CD14-positive monocyte (primary cell): ENCODE measurements at regions not wholly inside any gene's neighbourhood (a gene's known extent, or its start where the extent isn't known, plus 50 kb on each side); places are given as distances from the start of the nearest gene placed in this dataset.

Source experiments
- DNase-seq, 3 donors: peaks; one replicate each; pipeline ENCODE4 v3.0.0-alpha.2; 2011 to 2022
- H2AFZ ChIP-seq: 2 replicates; pipeline ENCODE4 v1.6.0; 2012; ENCODE audit warnings: mild to moderate bottlenecking, low read depth, low read length, inconsistent platforms; ENCODE audit not compliant: insufficient read depth, poor library complexity, severe bottlenecking
- H3K27ac ChIP-seq, 2 donors: 1 replicate in 1 of 2; 2 replicates in 1 of 2; pipeline ENCODE4 v1.5.1; 2012 to 2013; ENCODE audit warnings: low read length in 2 of 2, control low read depth in 1 of 2, inconsistent platforms in 1 of 2, low read depth in 1 of 2, mild to moderate bottlenecking in 1 of 2
- H3K27me3 ChIP-seq, 2 donors: one replicate each; pipeline versions ENCODE4 v1.6.0 to v1.6.1; 2011 to 2013; ENCODE audit warnings: low read length in 2 of 2; ENCODE audit not compliant: control insufficient read depth in 2 of 2, insufficient read depth in 2 of 2
- H3K36me3 ChIP-seq, 2 donors: replicated peaks in 1 of 2; 1 replicate in 1 of 2; 2 replicates in 1 of 2; pipeline versions ENCODE4 v1.5.1 to v1.6.1; 2012 to 2013; ENCODE audit warnings: low read length in 2 of 2, control low read depth in 1 of 2, inconsistent platforms in 1 of 2, mild to moderate bottlenecking in 1 of 2; ENCODE audit not compliant: insufficient read depth in 2 of 2, control insufficient read depth in 1 of 2
- H3K4me1 ChIP-seq, 2 donors: 1 replicate in 1 of 2; 2 replicates in 1 of 2; pipeline versions ENCODE4 v1.5.1 to v1.6.1; 2012 to 2013; ENCODE audit warnings: low read length in 2 of 2, control low read depth in 1 of 2, inconsistent platforms in 1 of 2, mild to moderate bottlenecking in 1 of 2, moderate library complexity in 1 of 2; ENCODE audit not compliant: insufficient read depth in 2 of 2, control insufficient read depth in 1 of 2
- H3K4me2 ChIP-seq: replicated peaks from 2 replicates; pipeline ENCODE3; 2012; ENCODE audit warnings: low read length, moderate library complexity, mild to moderate bottlenecking; ENCODE audit not compliant: poor library complexity, severe bottlenecking; ENCODE audit errors: extremely low read depth
- H3K4me3 ChIP-seq, 3 experiments: fragments of 200-600 bp in 1 of 3; sonication (generic) in 1 of 3; replicated peaks in 1 of 3; 1 replicate in 2 of 3; 2 replicates in 1 of 3; pipeline ENCODE4 v1.5.1; 2011 to 2013; ENCODE audit warnings: low read length in 3 of 3, mild to moderate bottlenecking in 3 of 3, control low read depth in 2 of 3, low read depth in 2 of 3, inconsistent platforms in 1 of 3, moderate library complexity in 1 of 3
- H3K79me2 ChIP-seq: 2 replicates; pipeline ENCODE4 v1.6.0; 2012; ENCODE audit warnings: mild to moderate bottlenecking, control low read depth, inconsistent platforms, low read length, moderate library complexity; ENCODE audit not compliant: insufficient read depth
- H3K9ac ChIP-seq: 2 replicates; pipeline ENCODE4 v1.6.0; 2017; ENCODE audit warnings: low read length, mild to moderate bottlenecking; ENCODE audit not compliant: insufficient read depth, poor library complexity, severe bottlenecking
- H3K9me3 ChIP-seq, 2 donors: replicated peaks in 1 of 2; 1 replicate in 1 of 2; 2 replicates in 1 of 2; pipeline versions ENCODE4 v1.5.1 to v1.6.1; 2012 to 2013; ENCODE audit warnings: low read length in 2 of 2, control low read depth in 1 of 2; ENCODE audit not compliant: control insufficient read depth in 1 of 2, insufficient read depth in 1 of 2
- H4K20me1 ChIP-seq: 2 replicates; pipeline ENCODE4 v1.6.0; 2012; ENCODE audit warnings: mild to moderate bottlenecking, low read length, control low read depth, moderate library complexity; ENCODE audit not compliant: insufficient read depth
- H3K27ac Mint-ChIP-seq, 7 donors: one replicate each; pipeline ENCODE4 v1.8.0; 2020; ENCODE audit warnings: mild to moderate bottlenecking in 7 of 7, mixed read lengths in 7 of 7, moderate library complexity in 6 of 7, inconsistent platforms in 2 of 7
- H3K27me3 Mint-ChIP-seq, 3 donors: one replicate each; pipeline ENCODE4 v1.8.0; 2021 to 2022; ENCODE audit warnings: low read depth in 3 of 3, mild to moderate bottlenecking in 3 of 3, mixed read lengths in 3 of 3, moderate library complexity in 3 of 3, inconsistent platforms in 1 of 3
- H3K36me3 Mint-ChIP-seq, 2 donors: one replicate each; pipeline ENCODE4 v1.8.0; 2020; ENCODE audit warnings: mixed read lengths in 2 of 2, inconsistent platforms in 1 of 2, mild to moderate bottlenecking in 1 of 2
- H3K4me1 Mint-ChIP-seq: one replicate; pipeline ENCODE4 v1.8.0; 2020; ENCODE audit warnings: mild to moderate bottlenecking, mixed read lengths
- H3K4me3 Mint-ChIP-seq, 2 donors: one replicate each; pipeline ENCODE4 v1.8.0; 2020; ENCODE audit warnings: mild to moderate bottlenecking in 2 of 2, mixed read lengths in 2 of 2, moderate library complexity in 1 of 2
- H3K9me3 Mint-ChIP-seq, 7 donors: one replicate each; pipeline ENCODE4 v1.8.0; 2020 to 2022; ENCODE audit warnings: mixed read lengths in 7 of 7, mild to moderate bottlenecking in 6 of 7, moderate library complexity in 6 of 7, inconsistent platforms in 2 of 7
- CTCF ChIP-seq: fragments of 200-600 bp; IDR thresholded peaks from one replicate; pipeline ENCODE4 v1.8.0; 2022; ENCODE audit warnings: antibody characterized with exemption, mild to moderate bottlenecking
- WGBS: methylation state at CpG from one replicate; pipeline ENCODE4 v1.1.5; 2013; ENCODE audit warnings: missing lambda C conversion rate; ENCODE audit not compliant: insufficient coverage; 5-methylcytosine and 5-hydroxymethylcytosine counted together
- intact Hi-C, 2 donors: fragments of 100-400 bp; cut with micrococcal nuclease; formaldehyde crosslinking; loops; one replicate each; pipeline versions ENCODE4 v1.15.0 to v1.15.1; 2023

GRCh38 chr12:127146991-127147718 is 1119.8 kb upstream of the TMEM132C start:
- Histone ChIP-seq H3K27me3 (peaks cover 0 to 9% of the 10 kb centered on the region in 2 donors), H3K36me3 (no peaks in the 10 kb centered on the region), H2AFZ (no peak overlapping the region), H3K9ac (no peak overlapping the region), H3K9me3 (peaks cover 0 to 8% of the 10 kb centered on the region in 2 donors), H3K79me2 (no peaks in the 10 kb centered on the region), H3K4me3 (no peak overlapping the region), H3K4me1 (peaks cover 5 to 7% of the 10 kb centered on the region in 2 donors), H4K20me1 (no peaks in the 10 kb centered on the region), H3K4me2 (no peak overlapping the region), H3K27ac (no peak overlapping the region)
- H3K4me3 Mint-ChIP-seq, result no peak overlapping the region
- DNase-seq, result no peak
- intact Hi-C loops, result no loop called here
- no peak overlapping the region for H3K27ac Mint-ChIP-seq
- peaks cover 7 to 15% (median 7%) of the 10 kb centered on the region in 3 donors for H3K27me3 Mint-ChIP-seq
- WGBS, result 69% methylated on average over 2 of the region's 4 CpGs
- TF ChIP-seq CTCF, result no peak
- peaks cover 8% of the 10 kb centered on the region for H3K4me1 Mint-ChIP-seq
- peaks cover 0 to 7% (median 4%) of the 10 kb centered on the region in 7 donors for H3K9me3 Mint-ChIP-seq
- no peaks in the 10 kb centered on the region for H3K36me3 Mint-ChIP-seq

GRCh38 chr12:127147724-127148123 is 1119.2 kb upstream of the TMEM132C start:
- Histone ChIP-seq H3K79me2 (no peaks in the 10 kb centered on the region), H3K4me1 (peaks cover 5 to 7% of the 10 kb centered on the region in 2 donors), H3K36me3 (no peaks in the 10 kb centered on the region), H3K9ac (no peak overlapping the region), H3K9me3 (peaks cover 0 to 8% of the 10 kb centered on the region in 2 donors), H4K20me1 (no peaks in the 10 kb centered on the region), H3K27me3 (peaks cover 0 to 9% of the 10 kb centered on the region in 2 donors), H2AFZ (no peak overlapping the region), H3K27ac (no peak overlapping the region), H3K4me2 (no peak overlapping the region), H3K4me3 (no peak overlapping the region)
- Mint-ChIP-seq H3K27ac (no peak overlapping the region), H3K27me3 (peaks cover 7 to 15% (median 7%) of the 10 kb centered on the region in 3 donors), H3K4me3 (no peak overlapping the region), H3K36me3 (no peaks in the 10 kb centered on the region), H3K4me1 (peaks cover 8% of the 10 kb centered on the region), H3K9me3 (peaks cover 0 to 7% (median 3%) of the 10 kb centered on the region in 7 donors)
- WGBS, result 79% methylated on average over 3 of the region's 4 CpGs
- no peak for DNase-seq
- no peak for TF ChIP-seq CTCF
- intact Hi-C loops, result no loop called here
